ENCODE measurements at regions not wholly inside any gene's neighbourhood (a gene's known extent, or its start where the extent isn't known, plus 50 kb on each side); places are given as distances from the start of the nearest gene placed in this dataset.

DNA sequence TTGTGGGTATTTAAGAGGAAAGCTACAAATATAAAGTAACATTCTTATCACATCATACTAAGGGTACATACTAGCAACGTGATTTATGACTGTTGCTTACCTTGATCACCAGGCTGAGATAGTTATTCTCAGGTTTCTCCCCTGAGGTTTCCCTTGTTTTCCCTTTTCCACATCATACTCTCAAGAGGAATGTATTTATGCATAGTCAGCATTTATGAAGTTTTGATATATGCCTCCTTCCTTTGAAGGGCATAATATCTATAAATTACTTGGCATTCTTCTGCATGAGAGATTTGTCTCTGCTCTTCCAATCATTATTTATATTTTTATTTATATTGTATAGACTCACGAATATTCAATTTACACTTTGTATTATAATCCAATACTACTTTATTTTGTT is 726.7 kb upstream of the ADGRB3 start:
- no peak for TF ChIP-seq TAF1 (IDR thresholded peaks at IDR 0.05; ENCODE audit: borderline replicate concordance, insufficient read depth, low read length)

DNA sequence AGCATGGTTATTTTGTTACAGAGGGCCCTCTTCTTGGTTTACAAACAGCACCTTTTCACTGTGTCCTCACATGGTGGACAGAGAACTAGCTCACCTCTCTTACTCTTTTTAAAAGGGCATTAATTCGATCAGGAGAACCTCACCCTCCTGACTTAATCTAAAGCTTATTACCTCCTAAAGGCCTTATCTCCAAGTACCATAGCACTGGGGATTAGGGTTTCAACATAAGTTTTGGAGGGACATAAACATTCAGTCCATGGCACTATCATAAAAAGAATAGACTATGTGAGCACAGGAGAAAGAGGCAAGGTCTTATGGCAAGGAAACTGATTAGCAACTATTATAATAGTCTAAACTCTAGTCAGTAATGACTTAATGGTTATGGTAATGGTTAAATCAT is 736.2 kb upstream of the ADGRB3 start:
- TF ChIP-seq SIN3A (IDR thresholded peaks at IDR 0.05; ENCODE audit: borderline replicate concordance, insufficient read depth, low read length) (no peak), TAF1 (IDR thresholded peaks at IDR 0.05; ENCODE audit: borderline replicate concordance, insufficient read depth, low read length) (no peak), POLR2AphosphoS5 (IDR thresholded peaks at IDR 0.05; ENCODE audit: low read depth, low read length) (no peak), FOXP2 (optimal IDR thresholded peaks at IDR 0.05; ENCODE audit: borderline replicate concordance, extremely low read depth, extremely low read length, insufficient read depth) (no peak)
- TF ChIP-seq, protein P1, sequence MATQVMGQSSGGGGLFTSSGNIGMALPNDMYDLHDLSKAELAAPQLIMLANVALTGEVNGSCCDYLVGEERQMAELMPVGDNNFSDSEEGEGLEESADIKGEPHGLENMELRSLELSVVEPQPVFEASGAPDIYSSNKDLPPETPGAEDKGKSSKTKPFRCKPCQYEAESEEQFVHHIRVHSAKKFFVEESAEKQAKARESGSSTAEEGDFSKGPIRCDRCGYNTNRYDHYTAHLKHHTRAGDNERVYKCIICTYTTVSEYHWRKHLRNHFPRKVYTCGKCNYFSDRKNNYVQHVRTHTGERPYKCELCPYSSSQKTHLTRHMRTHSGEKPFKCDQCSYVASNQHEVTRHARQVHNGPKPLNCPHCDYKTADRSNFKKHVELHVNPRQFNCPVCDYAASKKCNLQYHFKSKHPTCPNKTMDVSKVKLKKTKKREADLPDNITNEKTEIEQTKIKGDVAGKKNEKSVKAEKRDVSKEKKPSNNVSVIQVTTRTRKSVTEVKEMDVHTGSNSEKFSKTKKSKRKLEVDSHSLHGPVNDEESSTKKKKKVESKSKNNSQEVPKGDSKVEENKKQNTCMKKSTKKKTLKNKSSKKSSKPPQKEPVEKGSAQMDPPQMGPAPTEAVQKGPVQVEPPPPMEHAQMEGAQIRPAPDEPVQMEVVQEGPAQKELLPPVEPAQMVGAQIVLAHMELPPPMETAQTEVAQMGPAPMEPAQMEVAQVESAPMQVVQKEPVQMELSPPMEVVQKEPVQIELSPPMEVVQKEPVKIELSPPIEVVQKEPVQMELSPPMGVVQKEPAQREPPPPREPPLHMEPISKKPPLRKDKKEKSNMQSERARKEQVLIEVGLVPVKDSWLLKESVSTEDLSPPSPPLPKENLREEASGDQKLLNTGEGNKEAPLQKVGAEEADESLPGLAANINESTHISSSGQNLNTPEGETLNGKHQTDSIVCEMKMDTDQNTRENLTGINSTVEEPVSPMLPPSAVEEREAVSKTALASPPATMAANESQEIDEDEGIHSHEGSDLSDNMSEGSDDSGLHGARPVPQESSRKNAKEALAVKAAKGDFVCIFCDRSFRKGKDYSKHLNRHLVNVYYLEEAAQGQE (IDR thresholded peaks at IDR 0.05; ENCODE audit: insufficient read depth in 1 of 2, low read depth in 2 of 2, low read length in 2 of 2) = no peak

DNA sequence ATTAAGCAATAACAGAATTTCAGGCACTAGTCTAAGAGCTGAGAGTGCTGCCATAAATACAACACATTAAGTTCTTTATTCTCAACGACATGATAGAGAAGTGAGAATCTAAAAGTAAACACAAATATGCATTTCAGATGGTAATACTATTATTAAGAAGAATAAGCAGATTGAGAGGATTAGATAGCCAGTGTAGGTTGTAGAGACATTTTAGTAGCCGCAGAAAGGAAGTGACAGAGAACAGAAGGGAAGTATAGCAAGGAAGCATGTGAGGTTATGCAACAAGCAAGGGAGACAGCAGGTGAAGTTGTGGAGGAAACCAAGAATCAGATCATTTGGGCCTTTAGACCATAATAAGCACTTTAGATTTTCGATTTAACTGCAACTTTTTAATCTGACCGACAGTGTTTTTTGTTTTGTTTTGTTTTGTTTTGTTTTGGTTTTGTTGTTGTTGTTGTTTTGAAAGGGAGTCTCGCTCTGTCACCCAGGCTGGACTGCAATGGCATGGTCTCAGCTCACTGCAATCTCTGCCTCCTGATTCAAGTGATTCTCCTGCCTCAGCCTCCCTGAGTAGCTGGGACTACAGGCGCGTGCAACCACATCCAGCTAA is 737.0 kb upstream of the ADGRB3 start:
- TF ChIP-seq TAF1 (IDR thresholded peaks at IDR 0.05; ENCODE audit: borderline replicate concordance, insufficient read depth, low read length) = no peak
- TF ChIP-seq, protein P1 (IDR thresholded peaks at IDR 0.05; ENCODE audit: insufficient read depth in 1 of 2, low read depth in 2 of 2, low read length in 2 of 2) = no peak
- TF ChIP-seq POLR2AphosphoS5 (IDR thresholded peaks at IDR 0.05; ENCODE audit: low read depth, low read length) = no peak
- no peak for TF ChIP-seq FOXP2 (optimal IDR thresholded peaks at IDR 0.05; ENCODE audit: borderline replicate concordance, extremely low read depth, extremely low read length, insufficient read depth)
- TF ChIP-seq SIN3A (IDR thresholded peaks at IDR 0.05; ENCODE audit: borderline replicate concordance, insufficient read depth, low read length) = no peak

DNA sequence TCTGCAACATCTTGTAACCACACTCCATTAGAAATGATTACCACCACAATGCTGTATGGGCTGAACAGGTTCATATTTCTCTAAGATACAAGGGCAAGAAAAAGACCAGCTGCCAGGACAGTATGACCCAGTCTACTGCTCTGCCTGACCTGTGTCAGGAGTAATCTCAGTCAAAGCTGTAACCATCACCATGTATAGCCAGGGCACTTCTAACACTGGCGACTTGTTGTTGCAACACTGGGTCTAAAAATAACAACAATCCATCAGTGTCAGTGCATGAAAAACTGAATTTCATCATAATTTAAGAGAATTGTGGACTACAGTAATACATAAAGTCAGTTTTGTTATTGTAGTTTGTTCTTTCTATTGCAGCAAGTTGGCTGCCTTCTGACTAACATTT is 738.6 kb upstream of the ADGRB3 start:
- TF ChIP-seq FOXP2 (optimal IDR thresholded peaks at IDR 0.05; ENCODE audit: borderline replicate concordance, extremely low read depth, extremely low read length, insufficient read depth) (no peak), SIN3A (IDR thresholded peaks at IDR 0.05; ENCODE audit: borderline replicate concordance, insufficient read depth, low read length) (no peak), TAF1 (IDR thresholded peaks at IDR 0.05; ENCODE audit: borderline replicate concordance, insufficient read depth, low read length) (no peak), POLR2AphosphoS5 (IDR thresholded peaks at IDR 0.05; ENCODE audit: low read depth, low read length) (no peak)
- TF ChIP-seq, protein P1 (IDR thresholded peaks at IDR 0.05; ENCODE audit: insufficient read depth in 1 of 2, low read depth in 2 of 2, low read length in 2 of 2) = no peak

DNA sequence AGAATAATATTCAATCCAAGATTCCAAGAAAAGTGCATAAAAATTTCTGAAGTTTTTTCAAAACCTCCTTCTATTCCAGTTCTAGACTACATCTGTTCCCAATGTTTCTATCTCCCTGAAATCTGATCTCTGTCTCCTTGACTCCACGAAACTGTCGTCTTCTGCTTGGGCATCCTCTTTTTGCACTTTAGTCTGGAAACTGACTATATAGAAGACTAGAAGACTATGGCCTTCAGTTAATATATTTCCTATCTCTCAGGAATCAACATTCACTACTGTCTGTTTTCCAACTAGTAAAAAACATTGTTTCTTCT is 745.4 kb upstream of the ADGRB3 start:
- no peak for TF ChIP-seq POLR2AphosphoS5 (IDR thresholded peaks at IDR 0.05; ENCODE audit: low read depth, low read length)
- TF ChIP-seq, protein P1 (IDR thresholded peaks at IDR 0.05; ENCODE audit: insufficient read depth in 1 of 2, low read depth in 2 of 2, low read length in 2 of 2) = no peak
- no peak for TF ChIP-seq SIN3A (IDR thresholded peaks at IDR 0.05; ENCODE audit: borderline replicate concordance, insufficient read depth, low read length)
